Ecto neural progenitor cell (in vitro differentiated cells): ENCODE measurements at regions not wholly inside any gene's neighbourhood (a gene's known extent, or its start where the extent isn't known, plus 50 kb on each side); places are given as distances from the start of the nearest gene placed in this dataset.

Experiments used
- DNase-seq: peaks from one replicate; pipeline ENCODE4 v3.0.0-alpha.2; 2018; ENCODE audit warnings: low spot score

DNA sequence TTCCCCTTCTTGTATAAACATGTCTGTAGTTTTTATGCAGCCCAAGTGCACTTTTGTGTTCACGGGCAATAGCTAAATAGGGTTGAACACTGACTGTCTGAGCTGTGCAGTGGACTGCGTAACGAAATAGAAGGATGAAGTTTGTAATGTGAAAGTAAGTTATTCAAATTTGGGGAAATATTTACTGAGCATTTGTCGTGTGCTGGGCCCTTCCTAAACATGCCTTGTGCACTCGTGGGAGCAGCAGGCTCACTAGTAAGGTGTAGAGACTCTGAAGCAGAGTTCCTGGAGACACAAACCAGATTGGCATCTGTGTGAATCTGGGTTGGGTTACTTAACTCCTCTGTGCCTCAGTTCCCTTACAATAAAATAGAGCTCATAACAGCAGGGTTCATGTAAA, 51.7 kb upstream of the C1QTNF7 start:
- DNase-seq, result no peak

DNA sequence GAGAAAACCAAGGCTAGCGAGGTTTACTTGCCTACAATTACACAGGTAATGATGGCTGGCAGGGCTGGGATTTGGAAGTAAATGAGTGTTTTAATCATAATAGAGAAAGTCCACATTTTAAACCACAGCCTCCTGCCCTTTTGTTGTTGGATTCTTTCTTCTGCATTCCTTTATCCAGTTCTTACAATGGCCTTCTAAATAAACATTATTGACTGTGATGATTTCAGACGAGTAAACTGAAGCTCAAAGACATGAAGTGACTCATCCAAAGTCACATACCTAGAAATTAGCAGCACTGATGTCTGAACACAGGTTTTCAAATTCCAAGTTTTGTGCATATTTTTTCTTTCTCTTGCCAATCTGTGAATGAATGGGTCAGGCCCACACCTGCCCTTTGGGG, 51.2 kb upstream of the C1QTNF7 start:
- DNase-seq, result no peak
